CD4-positive, alpha-beta T cell treated with Interleukin-12 subunit alpha and Interleukin-12 subunit beta, for 1 hour (primary cell): ENCODE measurements at regions not wholly inside any gene's neighbourhood (a gene's known extent, or its start where the extent isn't known, plus 50 kb on each side); places are given as distances from the start of the nearest gene placed in this dataset.

ENCODE experiments used
- DNase-seq: peaks from one replicate; pipeline ENCODE4 v3.0.0-alpha.2; 2020

DNA sequence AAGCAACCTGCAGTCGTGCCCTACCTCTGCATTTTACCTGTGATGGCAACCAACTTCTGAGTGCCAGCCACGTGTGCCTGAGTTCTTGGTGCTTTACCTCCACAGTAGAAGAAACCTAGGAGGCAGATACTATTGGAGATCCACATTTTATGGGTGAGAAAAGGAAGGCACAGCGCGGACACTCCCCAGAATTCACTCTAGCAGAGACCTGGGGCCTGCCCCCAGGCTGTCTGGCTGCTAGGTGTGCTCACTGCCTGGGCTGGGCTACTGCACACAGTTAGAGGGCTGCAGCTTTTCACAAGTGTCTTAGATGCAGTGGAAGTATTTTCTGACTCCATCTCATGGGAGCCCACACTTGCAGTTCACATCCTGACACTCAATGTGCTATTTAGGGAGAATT is 598.8 kb upstream of the ADAMTS16 start:
- DNase-seq: no peak

- no peak for DNase-seq
Observed at GRCh38 chr5:4542145-4542778, 597.9 kb upstream of the ADAMTS16 start.

DNA sequence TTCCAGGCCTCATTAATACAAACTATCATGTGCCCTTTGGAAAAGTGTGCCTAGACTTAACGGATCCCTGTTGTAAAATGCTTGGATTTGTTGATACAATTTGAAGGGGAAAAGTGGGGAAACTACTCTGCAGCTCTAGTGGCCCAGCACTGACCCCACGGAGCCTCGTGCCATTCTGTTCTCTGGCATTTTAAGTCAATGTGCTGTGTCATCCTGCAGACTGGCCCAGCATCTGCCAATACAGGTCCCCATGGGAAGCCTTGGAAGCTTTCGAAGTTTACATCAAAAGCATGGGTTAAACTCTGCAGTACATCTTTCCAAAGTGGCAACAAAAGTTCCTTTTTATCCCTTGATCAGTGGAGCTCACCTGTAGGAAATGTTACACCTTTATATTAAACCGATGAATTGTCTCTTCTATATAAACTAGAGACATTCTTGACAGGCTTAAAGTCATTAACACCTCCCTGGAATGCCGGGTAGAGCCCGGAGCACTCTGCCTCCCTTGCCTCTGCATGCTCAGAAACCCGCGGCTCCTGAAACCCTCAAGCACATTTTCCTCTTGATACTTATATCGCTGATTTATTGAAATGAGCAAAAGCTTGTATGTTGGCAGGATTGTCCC is 596.0 kb upstream of the ADAMTS16 start:
- DNase-seq: no peak

DNA sequence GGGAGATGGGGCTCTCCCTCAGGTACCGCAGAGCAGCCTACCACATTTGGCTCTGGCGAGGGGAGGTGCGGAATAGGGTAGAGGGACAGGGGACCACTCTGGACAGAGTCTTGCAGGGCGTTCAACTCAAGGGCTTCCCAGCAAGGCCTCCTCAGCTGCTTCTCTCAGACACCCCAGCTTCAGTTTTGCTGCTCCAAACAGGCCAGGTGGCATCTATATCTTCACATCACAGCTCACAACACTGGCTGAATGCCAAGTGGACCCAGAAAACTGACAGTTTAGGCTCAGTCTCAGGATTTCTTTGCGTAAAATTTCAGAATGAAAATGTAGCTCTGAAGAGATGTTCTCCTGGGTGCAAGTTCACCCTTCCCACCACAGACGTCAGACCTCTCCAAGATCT is 592.6 kb upstream of the ADAMTS16 start:
- no peak for DNase-seq

DNA sequence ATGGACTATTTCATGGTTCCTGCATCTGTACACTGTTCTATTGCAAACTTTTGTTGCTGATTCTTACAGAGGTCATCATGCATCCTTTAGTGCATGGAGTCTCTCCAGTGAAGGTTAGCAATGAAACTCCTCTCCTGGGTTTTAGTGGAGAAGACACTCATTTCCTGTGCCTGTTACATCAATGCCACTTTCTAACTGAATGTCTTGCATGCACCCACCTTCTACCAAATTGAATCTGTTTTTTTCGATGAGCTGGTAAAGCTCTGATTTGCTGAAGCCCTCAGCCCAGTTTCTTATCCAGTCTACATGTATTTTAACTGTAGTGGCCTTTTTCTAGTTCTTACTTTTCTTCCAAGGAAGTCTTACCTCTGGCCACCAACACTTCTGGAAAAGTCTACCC is 591.8 kb upstream of the ADAMTS16 start:
- DNase-seq: no peak

DNA sequence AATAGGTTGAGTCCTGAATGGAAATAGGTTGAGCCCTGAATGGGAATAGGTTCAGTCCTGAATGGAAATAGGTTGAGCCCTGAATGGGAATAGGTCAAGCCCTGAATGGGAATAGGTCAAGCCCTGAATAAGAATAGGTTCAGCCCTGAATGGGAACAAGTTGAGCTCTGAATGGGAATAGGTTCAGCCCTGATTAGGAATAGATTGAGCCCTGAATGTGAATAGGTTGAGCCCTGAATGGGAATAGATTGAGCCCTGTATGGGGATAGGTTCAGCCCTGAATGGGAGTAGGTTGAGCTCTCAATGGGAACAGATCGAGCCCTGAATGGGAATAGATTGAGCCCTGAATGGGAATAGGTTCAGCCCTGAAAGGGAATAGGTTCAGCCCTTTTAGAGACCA is 590.8 kb upstream of the ADAMTS16 start:
- DNase-seq: no peak

DNA sequence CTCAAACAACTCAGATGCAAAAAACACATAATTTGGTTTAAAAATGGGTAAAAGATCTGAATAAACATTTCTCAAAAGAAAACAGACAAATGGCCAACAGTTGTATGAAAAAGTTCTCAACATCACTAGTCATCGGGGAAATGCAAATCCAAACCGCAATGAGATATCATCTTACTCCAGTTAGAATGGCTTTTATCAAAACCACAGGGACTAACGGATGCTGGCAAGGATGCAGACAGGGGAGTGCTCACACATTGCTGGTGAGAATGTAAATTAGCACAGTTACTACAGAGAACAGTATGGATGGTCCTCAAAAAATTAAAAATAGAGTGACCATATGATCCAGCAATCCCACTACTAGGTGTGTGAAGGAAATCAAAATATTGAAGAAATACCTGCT is 589.1 kb upstream of the ADAMTS16 start:
- no peak for DNase-seq

GRCh38 chr5:4553130-4553529 is 587.0 kb upstream of the ADAMTS16 start:
- DNase-seq: no peak

GRCh38 chr5:4553978-4554377 is 586.2 kb upstream of the ADAMTS16 start:
- no peak for DNase-seq

- no peak for DNase-seq
Observed at GRCh38 chr5:4555725-4556285, 584.3 kb upstream of the ADAMTS16 start.

- no peak for DNase-seq
Observed at GRCh38 chr5:4561403-4561802, 578.7 kb upstream of the ADAMTS16 start.

- DNase-seq: no peak
Observed at GRCh38 chr5:4563400-4563799, 576.7 kb upstream of the ADAMTS16 start.

GRCh38 chr5:4570047-4570995 is 569.8 kb upstream of the ADAMTS16 start:
- no peak for DNase-seq

GRCh38 chr5:4571248-4571948 is 568.7 kb upstream of the ADAMTS16 start:
- DNase-seq: no peak

GRCh38 chr5:4572311-4573100 is 567.6 kb upstream of the ADAMTS16 start:
- no peak for DNase-seq

- no peak for DNase-seq
Observed at GRCh38 chr5:4575608-4576007, 564.5 kb upstream of the ADAMTS16 start.

- DNase-seq: no peak
Observed at GRCh38 chr5:4576161-4576748, 563.9 kb upstream of the ADAMTS16 start.

- no peak for DNase-seq
Observed at GRCh38 chr5:4576908-4577307, 563.2 kb upstream of the ADAMTS16 start.

DNA sequence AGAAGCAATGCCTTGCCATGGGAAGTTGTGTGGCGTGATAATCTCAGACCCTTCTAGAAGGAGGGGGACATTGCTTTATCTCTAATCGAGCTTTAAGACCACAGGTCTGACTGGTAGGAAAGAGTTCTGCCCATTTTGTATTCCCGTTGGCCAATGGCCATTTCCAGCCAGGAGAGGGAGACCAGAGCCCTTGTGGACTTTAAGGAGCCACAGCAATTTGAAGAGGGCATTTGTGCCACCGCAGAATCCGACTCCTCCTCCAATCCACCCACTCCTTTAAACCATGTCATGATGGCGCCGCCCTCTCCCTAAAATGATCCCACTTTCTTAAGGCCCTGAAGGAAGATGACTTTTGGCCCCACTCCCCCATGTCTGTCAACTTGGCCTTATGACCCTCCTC is 560.5 kb upstream of the ADAMTS16 start:
- no peak for DNase-seq

- no peak for DNase-seq
Observed at GRCh38 chr5:4580772-4581171, 559.4 kb upstream of the ADAMTS16 start.

- DNase-seq: no peak
Observed at GRCh38 chr5:4581289-4581688, 558.8 kb upstream of the ADAMTS16 start.

- DNase-seq: no peak
Observed at GRCh38 chr5:4584982-4585381, 555.1 kb upstream of the ADAMTS16 start.
